Astrocyte of the cerebellum (primary cell): ENCODE measurements at regions not wholly inside any gene's neighbourhood (a gene's known extent, or its start where the extent isn't known, plus 50 kb on each side); places are given as distances from the start of the nearest gene placed in this dataset.

Source experiments
- DNase-seq: peaks from one replicate; pipeline ENCODE4 v3.0.0-alpha.2; 2011; ENCODE audit warnings: low read depth
- H3K4me3 ChIP-seq: 2 replicates; pipeline ENCODE4 v1.5.1; 2011; ENCODE audit warnings: mild to moderate bottlenecking, low read depth, low read length, moderate library complexity
- CTCF ChIP-seq: IDR thresholded peaks from 2 replicates; pipeline ENCODE4 v1.5.1; 2012; ENCODE audit warnings: low read length, low read depth, moderate library complexity, mild to moderate bottlenecking; ENCODE audit errors: missing control alignments
- in situ Hi-C: cut with HindIII; loops from 2 replicates; pipeline ENCODE4 v1.10.0; 2017; ENCODE audit warnings: low sequenced_read_pairs

DNA sequence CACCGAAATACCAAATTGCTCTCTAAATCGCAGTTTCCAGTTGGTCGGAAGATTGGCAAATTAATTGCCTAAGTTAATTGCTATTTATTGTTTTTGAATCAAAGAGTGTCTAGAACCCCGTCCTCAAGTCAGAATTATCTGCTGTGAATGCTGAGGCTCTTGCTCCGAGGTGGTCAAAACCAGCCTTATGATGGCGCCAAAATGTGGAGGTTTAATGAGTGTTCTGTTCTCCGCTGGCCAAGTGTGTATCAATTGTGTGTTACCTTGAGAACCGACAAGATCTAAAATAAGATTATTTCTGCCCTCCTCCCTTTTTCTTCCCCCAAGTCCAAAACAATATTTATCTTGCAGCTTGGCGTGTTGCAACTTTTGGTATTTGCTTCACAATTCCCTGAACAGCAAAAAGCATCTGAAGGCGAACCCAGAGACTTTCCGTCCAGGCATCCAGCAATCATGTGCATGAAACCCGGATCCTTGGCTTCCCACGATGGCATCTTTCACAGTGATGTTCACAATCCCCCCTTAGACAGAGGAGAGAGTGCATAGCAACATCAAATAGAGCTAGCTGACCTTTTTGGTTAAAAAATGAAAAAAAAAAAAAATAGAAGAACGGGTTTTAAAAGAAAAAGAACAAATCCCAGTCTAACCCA, 323.0 kb downstream of the MYCN start:
- in situ Hi-C loops: no loop called here
- no peak for TF ChIP-seq CTCF
- DNase-seq: no peak
- H3K4me3 ChIP-seq: no peak overlapping the region

GRCh38 chr2:16262526-16263178, 322.3 kb downstream of the MYCN start:
- no peak overlapping the region for H3K4me3 ChIP-seq
- in situ Hi-C loops: no loop called here
- DNase-seq: no peak
- TF ChIP-seq CTCF: no peak

DNA sequence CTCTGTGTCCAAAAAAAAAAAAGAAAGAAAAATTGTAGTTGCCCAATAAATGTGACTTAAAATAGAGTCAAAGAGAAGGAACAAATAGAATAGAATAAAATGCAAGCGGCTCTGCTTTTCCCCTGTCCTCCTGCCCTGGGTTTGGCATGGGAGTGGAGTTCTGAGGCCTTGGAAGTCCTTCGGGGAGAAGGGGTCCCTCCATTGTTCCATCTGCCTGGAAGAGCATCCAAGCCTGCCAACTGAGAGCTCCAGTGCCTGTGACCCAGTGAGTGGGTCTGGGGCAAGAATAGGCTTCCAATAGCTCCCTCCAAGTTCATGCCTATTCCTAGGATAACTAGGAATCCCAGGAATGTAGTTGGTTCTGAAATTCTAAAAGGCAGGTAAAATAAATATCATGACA, 321.4 kb downstream of the MYCN start:
- TF ChIP-seq CTCF: no peak
- no peak overlapping the region for H3K4me3 ChIP-seq
- DNase-seq: no peak
- in situ Hi-C loops: no loop called here

DNA sequence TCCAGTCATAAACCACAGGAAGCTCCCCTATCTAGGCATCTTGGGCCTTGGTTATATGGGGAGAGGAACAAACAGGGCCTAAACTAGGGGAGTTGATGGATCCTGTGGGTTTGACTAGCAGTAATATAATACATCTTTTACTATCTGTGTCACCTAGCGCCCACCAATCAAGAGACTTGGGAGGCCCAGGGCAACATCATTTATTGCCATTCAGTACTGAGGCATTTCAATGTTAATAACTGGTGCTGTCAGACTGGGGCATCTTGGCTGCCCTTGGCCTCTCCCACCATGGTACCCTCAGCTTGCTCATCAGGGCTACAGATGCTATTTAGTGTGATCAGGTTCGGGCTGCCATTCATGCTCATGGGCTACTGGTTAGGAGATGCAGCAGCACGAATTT, 320.7 kb downstream of the MYCN start:
- H3K4me3 ChIP-seq: no peak overlapping the region
- TF ChIP-seq CTCF: no peak
- in situ Hi-C loops: no loop called here
- no peak for DNase-seq

DNA sequence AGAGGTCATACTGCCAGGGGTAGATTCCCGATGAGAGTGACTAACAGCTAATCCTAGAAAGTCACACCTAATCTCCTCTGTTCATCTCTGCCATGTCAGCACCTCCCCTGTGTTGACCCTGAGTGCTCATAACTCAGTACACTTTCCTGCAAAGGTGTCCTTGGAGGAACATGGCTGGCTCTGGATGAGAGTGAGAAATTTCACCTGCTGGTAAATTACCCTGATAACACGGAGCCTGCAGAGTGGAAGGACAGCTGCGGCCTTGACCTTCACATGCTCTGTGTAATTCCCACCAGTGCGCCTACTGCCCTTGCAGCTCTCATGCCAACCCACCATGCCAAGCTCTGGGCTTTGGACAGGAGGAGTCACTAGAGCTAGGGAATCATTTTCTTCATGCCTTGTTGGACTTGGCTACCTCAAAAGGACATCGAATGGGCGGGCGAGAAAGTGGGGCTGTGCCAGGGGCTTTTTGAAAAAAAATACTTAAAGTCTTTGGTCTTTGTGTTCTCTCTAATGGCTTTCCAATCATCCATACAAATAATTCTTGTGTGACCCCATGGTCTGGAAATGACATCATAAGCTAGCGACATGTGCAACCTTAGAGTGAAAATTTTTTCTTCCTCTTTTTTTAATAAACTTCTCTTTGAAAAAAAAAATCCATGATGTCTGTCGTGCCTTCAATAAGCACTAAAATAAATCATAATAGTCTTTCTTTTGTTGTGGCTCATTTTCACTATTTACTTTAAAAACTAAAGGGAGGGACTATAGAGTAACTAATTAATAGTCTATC, 319.9 kb downstream of the MYCN start:
- in situ Hi-C loops: no loop called here
- TF ChIP-seq CTCF: no peak
- no peak overlapping the region for H3K4me3 ChIP-seq
- no peak for DNase-seq

- in situ Hi-C loops: no loop called here
- TF ChIP-seq CTCF: no peak
- DNase-seq: no peak
Observed at GRCh38 chr2:16259010-16259409, 318.7 kb downstream of the MYCN start.

More at GRCh38 chr2:16259010-16259409, 318.7 kb downstream of the MYCN start:
- no peak overlapping the region for H3K4me3 ChIP-seq
